Fibroblast of peridontal ligament (primary cell): ENCODE measurements at regions not wholly inside any gene's neighbourhood (a gene's known extent, or its start where the extent isn't known, plus 50 kb on each side); places are given as distances from the start of the nearest gene placed in this dataset.

ENCODE experiments used
- DNase-seq: peaks from one replicate; pipeline ENCODE4 v3.0.0-alpha.2; 2010; ENCODE audit errors: extremely low read depth

DNA sequence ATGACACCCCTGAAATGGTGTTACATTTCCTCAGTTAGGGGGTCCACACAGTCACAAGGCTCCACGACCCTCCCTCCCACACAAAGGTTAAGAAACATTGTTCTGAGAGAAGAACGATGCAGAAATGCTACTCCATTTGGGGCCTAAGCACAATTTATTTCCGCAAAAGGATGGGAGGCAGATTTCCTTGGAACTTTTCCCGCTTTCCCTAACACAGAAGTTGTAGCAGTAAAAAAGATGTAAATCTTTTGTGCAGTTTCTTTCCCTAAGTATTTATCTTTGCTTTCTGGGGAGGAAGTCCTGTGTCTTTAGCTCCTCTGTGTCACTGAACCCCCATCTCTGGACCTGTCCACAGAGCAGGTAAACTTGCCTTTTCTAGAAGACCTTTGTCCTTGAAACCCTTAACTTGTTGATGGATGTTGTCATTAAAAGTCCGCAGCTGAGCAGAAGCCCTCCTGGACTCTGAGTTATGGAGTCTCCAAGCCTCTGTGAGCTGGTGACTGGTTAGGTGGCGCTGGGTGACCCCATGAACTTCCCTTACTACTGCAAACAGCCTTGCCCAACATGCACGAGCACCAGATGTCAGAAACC is 67.2 kb upstream of the SHISA3 start:
- DNase-seq = no peak

DNA sequence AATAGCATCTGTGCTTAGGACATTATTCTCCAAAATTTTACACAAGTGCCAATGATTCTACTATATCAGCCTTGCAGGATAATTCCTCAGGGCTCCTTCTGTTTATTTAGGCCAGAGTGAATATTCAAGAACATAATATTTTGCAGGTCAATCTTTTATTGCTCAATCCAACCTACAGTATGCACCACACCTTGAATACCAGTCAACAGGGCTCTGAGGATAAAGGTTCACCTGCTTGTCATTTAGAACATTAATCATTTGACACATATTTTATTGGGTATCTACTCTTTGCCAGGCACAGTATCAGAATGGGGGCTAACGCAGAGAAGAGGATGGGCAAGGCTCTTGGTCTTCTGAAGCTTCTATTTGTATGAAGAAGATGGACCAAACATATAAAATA is 66.2 kb upstream of the SHISA3 start:
- DNase-seq = no peak

DNA sequence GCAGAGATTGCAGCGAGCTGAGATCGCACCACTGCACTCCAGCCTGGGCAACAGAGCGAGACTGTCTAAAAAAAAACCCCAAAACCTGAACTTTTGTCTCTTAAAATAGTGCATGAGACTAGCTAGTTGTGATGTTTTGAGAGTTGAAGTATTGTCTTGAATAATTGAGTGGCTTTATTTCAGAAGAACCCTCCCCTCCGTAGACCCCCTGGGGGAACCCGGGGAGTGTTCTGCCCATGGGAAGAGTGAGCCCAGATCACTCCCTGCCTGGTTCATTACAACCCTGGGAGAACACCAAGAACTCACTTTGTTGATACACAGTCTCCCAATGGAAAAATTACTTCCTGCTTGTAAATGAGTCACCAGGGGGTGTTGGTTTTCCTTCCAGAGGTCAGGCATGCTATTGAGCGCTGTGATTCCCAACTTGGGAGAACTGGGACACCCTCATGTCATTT is 65.3 kb upstream of the SHISA3 start:
- DNase-seq = no peak

DNA sequence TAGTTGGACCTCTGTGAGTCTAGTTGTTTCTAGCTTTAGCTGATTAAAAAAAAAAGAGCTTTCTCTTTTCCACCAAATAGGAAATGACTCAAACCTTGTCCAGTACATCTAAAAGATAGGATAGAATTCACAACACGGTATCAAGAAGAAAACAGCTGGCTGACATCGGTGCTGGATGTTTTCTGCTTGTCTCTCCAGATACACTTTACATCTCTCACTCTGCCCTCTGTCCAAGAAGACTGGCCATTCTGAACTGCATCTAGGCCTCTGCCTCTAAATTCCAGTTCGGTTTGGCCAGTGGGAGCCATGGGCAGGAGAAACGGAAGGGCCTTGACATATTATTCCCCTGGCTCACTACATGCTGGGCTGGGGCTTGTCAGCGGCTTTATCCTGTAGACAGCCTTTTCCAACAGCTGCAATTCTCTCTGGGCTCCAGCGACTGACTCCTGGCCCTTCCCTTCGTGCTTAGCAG is 57.3 kb upstream of the SHISA3 start:
- DNase-seq = no peak

- DNase-seq = no peak
Measured at GRCh38 chr4:42341518-42342026, 55.7 kb upstream of the SHISA3 start.

DNA sequence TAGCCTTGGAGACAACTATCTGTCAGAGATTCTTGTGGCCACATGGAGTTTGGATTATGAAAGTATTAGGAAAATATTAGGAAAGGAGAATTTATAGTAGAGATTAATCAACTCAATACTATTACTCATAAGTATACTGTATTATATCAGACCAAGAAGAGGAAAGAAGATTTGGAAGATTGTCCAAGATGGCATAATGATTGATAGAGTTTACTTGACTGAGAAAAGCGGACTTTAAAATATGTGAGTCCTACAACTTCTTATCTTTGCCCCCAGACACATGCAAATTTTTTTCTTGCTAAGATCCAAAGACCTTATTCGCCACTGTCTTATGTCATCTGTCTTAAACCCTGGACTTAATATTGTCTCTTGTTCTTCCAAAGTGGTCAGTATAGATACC is 54.8 kb upstream of the SHISA3 start:
- DNase-seq = no peak

GRCh38 chr4:42344309-42344708 is 53.0 kb upstream of the SHISA3 start:
- DNase-seq = no peak

GRCh38 chr4:42344749-42345148 is 52.5 kb upstream of the SHISA3 start:
- no peak for DNase-seq

GRCh38 chr4:42345962-42346544 is 51.2 kb upstream of the SHISA3 start:
- no peak for DNase-seq

DNA sequence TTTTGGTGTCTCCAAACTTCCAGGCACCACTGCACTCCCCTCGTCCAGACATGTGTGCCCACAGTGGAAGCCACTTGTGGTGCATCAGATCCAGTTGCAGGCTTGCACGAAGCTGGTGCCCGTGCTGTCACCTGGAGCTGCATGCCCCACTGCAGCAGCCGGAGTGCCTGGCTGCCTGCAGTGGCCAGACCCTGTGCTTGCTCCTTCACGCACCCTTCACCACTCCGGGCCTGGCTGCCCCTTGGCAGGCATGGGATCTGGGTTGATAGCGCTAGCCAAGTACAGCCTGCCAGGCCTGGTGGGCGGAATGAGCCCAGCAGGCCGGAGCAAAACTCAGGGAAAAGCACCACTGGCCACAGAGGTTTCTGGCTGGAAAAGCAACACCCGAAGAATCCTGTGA is 50.2 kb upstream of the SHISA3 start:
- DNase-seq = no peak
